Right kidney (tissue), 1 donor: ENCODE measurements at regions not wholly inside any gene's neighbourhood (a gene's known extent, or its start where the extent isn't known, plus 50 kb on each side); places are given as distances from the start of the nearest gene placed in this dataset.
"Not testable (repeated sequence)": the region's sequence is repeated elsewhere in the genome, so short reads cannot be mapped to it uniquely, and the experiment has no call there.

Source experiments
- DNase-seq: peaks from one replicate; pipeline ENCODE4 v3.0.0-alpha.2; 2016

GRCh38 chr4:103499094-103499493, 220.7 kb downstream of the TACR3 start:
- no peak for DNase-seq

GRCh38 chr4:103498161-103499070, 221.4 kb downstream of the TACR3 start:
- no peak for DNase-seq

- no peak for DNase-seq
Measured at GRCh38 chr4:103497692-103498091, 222.1 kb downstream of the TACR3 start.

DNA sequence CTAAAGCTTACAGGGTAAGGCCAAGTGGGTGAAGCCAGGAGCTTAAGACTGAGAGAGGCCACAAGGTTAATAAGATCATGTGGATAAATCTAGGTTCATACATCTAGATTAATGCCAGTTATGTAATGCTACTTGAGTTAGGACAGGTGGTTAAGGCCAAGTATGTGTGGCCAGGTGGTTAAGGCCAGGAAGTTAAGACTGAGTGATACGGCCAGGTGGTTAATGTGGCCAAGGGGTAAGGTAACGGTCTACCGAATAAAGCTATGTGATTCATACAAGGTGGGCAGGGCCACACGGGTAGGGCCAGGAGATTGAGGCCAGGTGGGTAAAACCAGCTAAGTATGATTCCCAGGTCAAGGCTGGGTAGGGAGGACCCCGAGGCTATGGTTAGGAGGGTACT, 223.0 kb downstream of the TACR3 start:
- DNase-seq: no peak

DNA sequence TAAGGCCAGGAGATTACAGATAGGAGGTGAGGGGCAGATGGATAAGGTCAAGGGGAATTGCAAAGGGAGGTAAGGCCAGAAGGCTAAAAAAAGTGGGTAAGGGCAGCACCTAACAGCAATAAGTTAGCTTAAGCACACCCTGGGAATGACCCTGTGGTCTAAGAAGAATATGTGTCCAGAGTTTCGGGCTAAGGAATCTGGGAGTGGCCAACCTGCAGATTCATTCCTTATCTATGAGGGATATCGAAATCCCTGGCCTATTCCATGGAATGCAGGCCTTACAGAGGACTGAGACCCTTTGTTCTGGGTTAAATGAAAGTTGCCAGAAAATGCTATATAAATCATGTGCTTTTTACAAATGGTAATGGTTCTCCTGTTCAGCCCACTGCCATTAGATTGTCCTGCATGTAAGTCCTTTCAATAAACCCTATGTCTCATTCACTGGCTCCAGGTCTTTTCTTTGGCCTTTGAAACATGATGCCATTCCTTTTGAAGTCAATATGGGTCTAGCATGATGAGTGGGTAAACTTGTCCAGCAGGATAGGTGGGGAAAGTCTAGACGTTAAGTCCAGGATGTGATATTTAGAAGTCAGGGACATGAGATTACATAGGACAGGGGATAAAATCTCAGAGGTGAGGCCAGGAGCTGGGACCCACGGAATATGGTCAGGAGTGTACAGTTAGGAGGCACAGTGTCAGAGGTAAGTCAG, 226.2 kb downstream of the TACR3 start:
- DNase-seq: no peak

GRCh38 chr4:103485296-103485695, 234.5 kb downstream of the TACR3 start:
- not testable (repeated sequence) for DNase-seq

DNA sequence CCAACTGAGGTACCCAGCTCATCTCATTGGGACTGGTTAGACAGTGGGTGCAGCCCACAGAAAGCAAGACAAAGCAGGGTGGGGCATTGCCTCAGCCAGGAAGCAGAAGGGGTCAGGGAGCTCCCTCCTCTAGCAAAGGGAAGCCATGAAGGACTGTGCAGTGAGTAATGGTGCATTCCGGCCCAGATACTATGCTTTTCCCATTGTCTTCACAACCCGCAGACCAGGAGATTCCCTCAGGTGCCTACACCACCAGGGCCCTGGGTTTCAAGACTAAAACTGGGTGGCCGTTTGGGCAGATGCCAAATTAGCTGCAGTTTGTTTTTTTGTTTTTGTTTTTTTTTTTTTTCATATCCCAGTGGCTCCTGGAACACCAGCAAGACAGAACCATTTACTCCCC, 235.3 kb downstream of the TACR3 start:
- DNase-seq: no peak

DNA sequence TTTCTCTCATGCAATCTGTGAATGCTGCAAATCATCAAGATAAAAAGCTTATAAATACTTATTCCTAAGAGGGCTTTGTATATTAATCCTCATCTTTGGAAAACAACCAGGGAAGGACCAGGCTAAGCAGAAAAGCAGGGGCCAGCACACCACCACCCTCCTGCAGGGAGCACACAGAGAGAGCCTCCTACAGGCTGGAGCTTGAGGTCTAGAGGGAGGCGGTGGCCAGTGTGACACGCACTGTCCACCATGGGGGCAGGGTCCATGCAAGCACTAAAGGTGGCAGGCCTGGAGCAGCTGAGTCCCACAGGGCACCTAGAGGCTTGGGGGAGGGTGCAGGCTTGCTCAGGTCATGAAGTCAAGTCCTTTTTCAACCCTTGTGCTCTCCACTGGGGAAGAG, 236.9 kb downstream of the TACR3 start:
- DNase-seq: no peak

GRCh38 chr4:103482471-103482870, 237.3 kb downstream of the TACR3 start:
- DNase-seq: no peak

GRCh38 chr4:103478734-103479133, 241.1 kb downstream of the TACR3 start:
- DNase-seq: no peak

GRCh38 chr4:103478210-103478609, 241.6 kb downstream of the TACR3 start:
- no peak for DNase-seq

DNA sequence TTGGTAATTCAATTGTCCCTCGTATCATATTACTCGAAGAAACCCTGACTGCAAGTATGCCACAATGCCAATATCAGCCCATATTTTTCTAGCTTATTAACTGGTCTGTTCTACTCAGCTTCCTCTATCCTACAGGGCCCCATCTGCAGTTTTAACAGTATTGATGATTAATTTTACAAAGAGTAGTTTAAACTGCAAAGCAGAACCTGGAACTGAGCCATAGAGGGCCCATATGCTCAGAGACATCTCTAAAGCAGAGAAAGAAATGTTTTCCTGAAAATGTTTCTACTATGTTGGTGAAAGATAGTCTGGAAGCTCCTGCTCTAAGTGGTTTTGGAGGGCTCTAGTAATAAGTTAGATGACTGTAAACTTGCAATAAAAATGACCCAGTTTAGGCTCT, 259.4 kb upstream of the CENPE start:
- DNase-seq: no peak

- no peak for DNase-seq
Measured at GRCh38 chr4:103451341-103451740, 253.2 kb upstream of the CENPE start.

DNA sequence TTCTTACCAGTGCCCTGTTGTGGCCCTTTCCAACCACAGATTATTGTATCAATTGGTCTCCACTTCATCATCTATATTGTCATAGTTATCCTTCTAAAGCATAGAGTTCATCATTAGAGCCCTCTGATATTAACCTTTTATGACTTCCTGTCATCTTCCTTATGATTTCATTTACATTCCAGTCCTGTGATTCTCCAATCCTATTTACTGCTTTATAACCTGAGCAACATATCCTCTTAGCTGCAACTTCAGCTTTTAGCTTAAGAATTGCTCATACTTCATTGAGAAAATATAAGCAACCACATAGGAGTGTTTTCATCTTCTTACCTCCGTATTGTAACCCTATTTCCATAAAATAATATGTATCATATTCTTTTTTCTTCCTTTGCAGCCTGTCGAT, 252.6 kb upstream of the CENPE start:
- DNase-seq: no peak

- DNase-seq: no peak
Measured at GRCh38 chr4:103449296-103450023, 251.3 kb upstream of the CENPE start.

DNA sequence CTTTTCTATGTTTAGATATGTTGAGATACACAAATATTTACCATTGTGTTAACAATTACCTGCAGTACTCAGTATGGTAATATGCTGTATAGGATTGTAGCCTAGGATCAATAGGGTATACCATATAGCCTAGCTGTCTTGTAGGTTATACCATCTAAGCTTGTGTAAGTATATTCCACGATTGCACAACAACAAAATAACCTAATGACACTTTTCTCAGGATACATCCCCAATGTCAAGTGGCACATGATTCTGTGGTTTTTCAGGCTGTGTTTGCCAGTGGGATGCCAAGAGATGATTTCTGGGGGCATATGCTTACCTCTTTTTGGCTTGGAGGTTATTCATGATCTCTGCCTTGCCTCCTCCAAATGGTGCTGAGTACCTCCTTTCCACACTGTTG, 247.2 kb upstream of the CENPE start:
- DNase-seq: no peak

GRCh38 chr4:103443324-103443723, 245.2 kb upstream of the CENPE start:
- DNase-seq: no peak

DNA sequence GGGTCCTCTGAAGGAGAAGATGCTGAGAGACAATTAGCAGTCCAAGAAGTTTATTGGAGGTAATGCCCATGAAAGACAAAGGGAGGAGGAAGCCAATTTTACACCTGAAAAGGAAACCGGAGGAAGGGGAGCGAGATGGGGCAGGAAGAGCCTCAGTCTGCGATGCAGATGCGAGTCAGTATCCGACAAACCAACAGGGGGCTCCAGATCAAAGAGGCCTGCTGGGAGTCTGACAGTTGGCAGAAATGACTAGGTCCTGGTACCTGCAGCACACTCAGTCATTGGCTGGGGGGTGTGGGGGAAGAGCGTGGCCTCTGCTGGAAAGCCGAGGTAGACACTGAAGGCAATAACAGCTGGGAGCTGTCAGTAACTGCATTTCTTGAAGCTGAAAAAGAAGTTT, 231.1 kb upstream of the CENPE start:
- DNase-seq: no peak

- no peak for DNase-seq
Measured at GRCh38 chr4:103425406-103425805, 227.3 kb upstream of the CENPE start.

GRCh38 chr4:103424853-103425252, 226.7 kb upstream of the CENPE start:
- no peak for DNase-seq

DNA sequence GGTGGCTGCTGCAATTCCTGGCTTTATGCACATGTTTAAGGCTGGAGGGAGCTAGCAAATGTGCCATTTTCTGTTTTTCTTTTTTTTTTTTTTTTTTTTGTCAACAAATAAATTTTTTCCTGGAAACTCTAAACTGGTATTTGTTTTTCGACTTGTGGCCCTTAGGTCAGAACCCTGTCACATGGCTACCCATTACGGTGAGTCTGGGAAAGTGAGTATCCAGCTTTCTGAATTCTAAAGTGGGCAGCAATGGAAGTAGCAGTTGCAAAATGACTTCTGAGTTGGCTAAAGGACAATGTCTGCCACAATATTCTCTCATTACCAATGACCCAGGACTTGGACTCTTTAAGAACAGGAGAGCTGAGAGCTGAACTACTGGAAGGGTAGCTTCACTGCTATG, 225.1 kb upstream of the CENPE start:
- DNase-seq: no peak

GRCh38 chr4:103422467-103423219, 224.5 kb upstream of the CENPE start:
- DNase-seq: no peak
